KMS-11 (cell line): ENCODE measurements at regions not wholly inside any gene's neighbourhood (a gene's known extent, or its start where the extent isn't known, plus 50 kb on each side); places are given as distances from the start of the nearest gene placed in this dataset.

Source experiments
- H2AFZ ChIP-seq: fragments of 200-600 bp; sonication (generic); 2 replicates; pipeline ENCODE4 v1.6.1; 2016; ENCODE audit warnings: antibody characterized with exemption, mixed run types, low read depth
- H3K27ac ChIP-seq: fragments of 200-600 bp; sonication (generic); 2 replicates; pipeline ENCODE4 v1.6.1; 2016; ENCODE audit warnings: mild to moderate bottlenecking, mixed run types
- H3K27me3 ChIP-seq: fragments of 200-600 bp; sonication (generic); 2 replicates; pipeline ENCODE4 v1.6.1; 2017; ENCODE audit warnings: mild to moderate bottlenecking, low read depth, mixed run types, moderate library complexity; ENCODE audit not compliant: insufficient read depth
- H3K36me3 ChIP-seq: fragments of 200-600 bp; sonication (generic); 2 replicates; pipeline ENCODE4 v1.6.1; 2017; ENCODE audit warnings: mild to moderate bottlenecking, mixed run types; ENCODE audit not compliant: insufficient read depth
- H3K4me1 ChIP-seq: fragments of 200-600 bp; sonication (generic); 2 replicates; pipeline ENCODE4 v1.6.1; 2016; ENCODE audit warnings: mild to moderate bottlenecking, low read depth, mixed run types; ENCODE audit not compliant: poor library complexity, severe bottlenecking
- H3K4me2 ChIP-seq: fragments of 200-600 bp; sonication (generic); 2 replicates; pipeline ENCODE4 v1.7.0; 2016; ENCODE audit warnings: mild to moderate bottlenecking, mixed run types
- H3K4me3 ChIP-seq: fragments of 200-600 bp; sonication (generic); IDR thresholded peaks from 2 replicates; pipeline ENCODE4 v1.6.1; 2017; ENCODE audit warnings: low read depth, low read length, mixed read lengths; ENCODE audit not compliant: insufficient read depth
- H3K79me2 ChIP-seq: fragments of 200-600 bp; sonication (generic); 2 replicates; pipeline ENCODE4 v1.6.1; 2016; ENCODE audit warnings: low read depth, mixed run types; ENCODE audit not compliant: insufficient read depth
- H3K9ac ChIP-seq: fragments of 200-600 bp; sonication (generic); 2 replicates; pipeline ENCODE4 v1.6.1; 2016; ENCODE audit warnings: mild to moderate bottlenecking, mixed run types
- H4K20me1 ChIP-seq: fragments of 200-600 bp; sonication (generic); 2 replicates; pipeline ENCODE4 v1.6.1; 2016; ENCODE audit warnings: mild to moderate bottlenecking, mixed run types; ENCODE audit not compliant: insufficient read depth
- CTCF ChIP-seq: fragments of 200-600 bp; sonication (generic); conservative IDR thresholded peaks from 2 replicates; pipeline ENCODE4 v1.6.1; 2017; ENCODE audit warnings: low read depth, mild to moderate bottlenecking, antibody characterized with exemption, low read length, moderate library complexity, mixed read lengths

- Histone ChIP-seq H3K4me1 (no peaks in the 10 kb centered on the region), H4K20me1 (no peaks in the 10 kb centered on the region), H3K79me2 (no peaks in the 10 kb centered on the region), H3K27me3 (no peaks in the 10 kb centered on the region), H3K4me3 (no peak overlapping the region), H3K36me3 (no peaks in the 10 kb centered on the region), H3K27ac (no peak overlapping the region), H2AFZ (no peak overlapping the region), H3K9ac (no peak overlapping the region), H3K4me2 (no peak overlapping the region)
- no peak for TF ChIP-seq CTCF
Measured at GRCh38 chr6:25053875-25054371, 118.2 kb upstream of the RIPOR2 start.

- H4K20me1 ChIP-seq: no peaks in the 10 kb centered on the region
- no peaks in the 10 kb centered on the region for H3K36me3 ChIP-seq
- H3K4me1 ChIP-seq: no peaks in the 10 kb centered on the region
- no peak overlapping the region for H3K4me2 ChIP-seq
- H3K27ac ChIP-seq: no peak overlapping the region
- H2AFZ ChIP-seq: no peak overlapping the region
- TF ChIP-seq CTCF: no peak
- H3K27me3 ChIP-seq: no peaks in the 10 kb centered on the region
- no peak overlapping the region for H3K4me3 ChIP-seq
- H3K9ac ChIP-seq: no peak overlapping the region
- no peaks in the 10 kb centered on the region for H3K79me2 ChIP-seq
Measured at GRCh38 chr6:25054469-25054868, 118.7 kb upstream of the RIPOR2 start.

- no peaks in the 10 kb centered on the region for H3K4me1 ChIP-seq
- H3K4me3 ChIP-seq: no peak overlapping the region
- no peaks in the 10 kb centered on the region for H4K20me1 ChIP-seq
- no peak overlapping the region for H2AFZ ChIP-seq
- H3K4me2 ChIP-seq: no peak overlapping the region
- H3K36me3 ChIP-seq: no peaks in the 10 kb centered on the region
- no peak overlapping the region for H3K27ac ChIP-seq
- H3K9ac ChIP-seq: no peak overlapping the region
- no peaks in the 10 kb centered on the region for H3K27me3 ChIP-seq
- no peak for TF ChIP-seq CTCF
- no peaks in the 10 kb centered on the region for H3K79me2 ChIP-seq
Measured at GRCh38 chr6:25056130-25056529, 120.4 kb upstream of the RIPOR2 start.

- Histone ChIP-seq H3K36me3 (no peaks in the 10 kb centered on the region), H3K4me1 (no peaks in the 10 kb centered on the region), H3K27me3 (no peaks in the 10 kb centered on the region), H4K20me1 (no peaks in the 10 kb centered on the region), H3K9ac (no peak overlapping the region), H3K79me2 (no peaks in the 10 kb centered on the region), H2AFZ (no peak overlapping the region), H3K4me2 (no peak overlapping the region), H3K27ac (no peak overlapping the region), H3K4me3 (no peak overlapping the region)
- TF ChIP-seq CTCF: no peak
Measured at GRCh38 chr6:25057111-25057905, 121.5 kb upstream of the RIPOR2 start.
